NAMALWA (cell line): ENCODE measurements at regions not wholly inside any gene's neighbourhood (a gene's known extent, or its start where the extent isn't known, plus 50 kb on each side); places are given as distances from the start of the nearest gene placed in this dataset.

Source experiments
- DNase-seq: peaks from one replicate; pipeline ENCODE4 v3.0.0-alpha.2; 2015; ENCODE audit warnings: low spot score

GRCh38 chr18:66735933-66736332 lies 132.0 kb upstream of the CDH19 start:
- no peak for DNase-seq

GRCh38 chr18:66734451-66734850 lies 130.6 kb upstream of the CDH19 start:
- DNase-seq = no peak

GRCh38 chr18:66731890-66732289 lies 128.0 kb upstream of the CDH19 start:
- DNase-seq = no peak

GRCh38 chr18:66729442-66730239 lies 125.8 kb upstream of the CDH19 start:
- no peak for DNase-seq

- DNase-seq = no peak
Measured at GRCh38 chr18:66728951-66729350, 125.1 kb upstream of the CDH19 start.

GRCh38 chr18:66727991-66728390 lies 124.1 kb upstream of the CDH19 start:
- DNase-seq = no peak

- DNase-seq = no peak
Measured at GRCh38 chr18:66724664-66725356, 120.9 kb upstream of the CDH19 start.

GRCh38 chr18:66722671-66723070 lies 118.8 kb upstream of the CDH19 start:
- no peak for DNase-seq

- no peak for DNase-seq
Measured at GRCh38 chr18:66708646-66709045, 104.8 kb upstream of the CDH19 start.

GRCh38 chr18:66707473-66707872 lies 103.6 kb upstream of the CDH19 start:
- DNase-seq = no peak

- DNase-seq = no peak
Measured at GRCh38 chr18:66695281-66695680, 91.4 kb upstream of the CDH19 start.

- no peak for DNase-seq
Measured at GRCh38 chr18:66694852-66695251, 91.0 kb upstream of the CDH19 start.

- no peak for DNase-seq
Measured at GRCh38 chr18:66687635-66688034, 83.7 kb upstream of the CDH19 start.

GRCh38 chr18:66682855-66683322 lies 79.0 kb upstream of the CDH19 start:
- DNase-seq = no peak

- DNase-seq = no peak
Measured at GRCh38 chr18:66676699-66677098, 72.8 kb upstream of the CDH19 start.

- DNase-seq = no peak
Measured at GRCh38 chr18:66674286-66674685, 70.4 kb upstream of the CDH19 start.

- no peak for DNase-seq
Measured at GRCh38 chr18:66668706-66669105, 64.8 kb upstream of the CDH19 start.

- no peak for DNase-seq
Measured at GRCh38 chr18:66662632-66663031, 58.7 kb upstream of the CDH19 start.

GRCh38 chr18:66655407-66655806 lies 51.5 kb upstream of the CDH19 start:
- DNase-seq = no peak
